Stimulated activated CD4-positive, alpha-beta T cell treated with anti-CD3 and anti-CD28 coated beads, Interleukin-1b, Interleukin-23, amount 100 ng/mL, for 48 hours (primary cell): ENCODE measurements at regions not wholly inside any gene's neighbourhood (a gene's known extent, or its start where the extent isn't known, plus 50 kb on each side); places are given as distances from the start of the nearest gene placed in this dataset.

Source experiments
- DNase-seq: peaks from one replicate; pipeline ENCODE4 v3.0.0-alpha.2; 2020

GRCh38 chr10:91149550-91149949 lies 70.9 kb upstream of the PCGF5 start:
- no peak for DNase-seq

- DNase-seq, result no peak
These were observed 69.8 kb upstream of the PCGF5 start for GRCh38 chr10:91150631-91151030.

GRCh38 chr10:91153508-91153907 lies 67.0 kb upstream of the PCGF5 start:
- DNase-seq, result no peak

- no peak for DNase-seq
These were observed 65.6 kb upstream of the PCGF5 start for GRCh38 chr10:91154842-91155241.

- DNase-seq, result no peak
These were observed 64.3 kb upstream of the PCGF5 start for GRCh38 chr10:91156196-91156595.

- DNase-seq, result no peak
These were observed 61.1 kb upstream of the PCGF5 start for GRCh38 chr10:91159254-91159783.

GRCh38 chr10:91162050-91162494 lies 58.4 kb upstream of the PCGF5 start:
- peak; percentile 10 for DNase-seq

- DNase-seq, result peak; percentile 55
These were observed 57.8 kb upstream of the PCGF5 start for GRCh38 chr10:91162495-91163268.

GRCh38 chr10:91163269-91163868 lies 57.1 kb upstream of the PCGF5 start:
- peak; percentile 73 for DNase-seq

- DNase-seq, result peak; percentile 81
These were observed 56.5 kb upstream of the PCGF5 start for GRCh38 chr10:91163869-91164474.

- DNase-seq, result no peak
These were observed 55.9 kb upstream of the PCGF5 start for GRCh38 chr10:91164520-91165065.

GRCh38 chr10:91167406-91167805 lies 53.1 kb upstream of the PCGF5 start:
- no peak for DNase-seq

GRCh38 chr10:91170418-91170817 lies 50.0 kb upstream of the PCGF5 start:
- no peak for DNase-seq
